ENCODE measurements at regions not wholly inside any gene's neighbourhood (a gene's known extent, or its start where the extent isn't known, plus 50 kb on each side); places are given as distances from the start of the nearest gene placed in this dataset.

DNA sequence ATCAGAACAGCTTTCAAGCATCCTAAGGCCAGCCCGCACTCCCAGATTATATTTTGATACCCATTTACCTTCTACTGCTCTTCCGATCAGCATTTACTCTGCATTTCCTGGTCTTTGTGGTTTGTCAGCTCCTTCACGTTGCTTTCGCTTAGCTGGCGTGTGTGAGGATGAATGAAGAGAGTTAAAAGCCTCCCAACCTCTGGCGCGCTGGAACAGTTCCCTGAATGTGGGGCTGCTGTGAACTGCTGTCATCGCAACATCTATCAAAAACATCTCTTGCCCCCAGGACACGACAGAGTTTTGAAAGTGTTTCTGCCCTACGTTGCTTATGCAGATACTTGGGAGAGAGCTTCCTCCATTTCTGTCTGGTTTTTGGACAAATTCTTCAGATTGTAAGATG is 129.2 kb downstream of the KCNA5 start:
- TF ChIP-seq, protein P1, sequence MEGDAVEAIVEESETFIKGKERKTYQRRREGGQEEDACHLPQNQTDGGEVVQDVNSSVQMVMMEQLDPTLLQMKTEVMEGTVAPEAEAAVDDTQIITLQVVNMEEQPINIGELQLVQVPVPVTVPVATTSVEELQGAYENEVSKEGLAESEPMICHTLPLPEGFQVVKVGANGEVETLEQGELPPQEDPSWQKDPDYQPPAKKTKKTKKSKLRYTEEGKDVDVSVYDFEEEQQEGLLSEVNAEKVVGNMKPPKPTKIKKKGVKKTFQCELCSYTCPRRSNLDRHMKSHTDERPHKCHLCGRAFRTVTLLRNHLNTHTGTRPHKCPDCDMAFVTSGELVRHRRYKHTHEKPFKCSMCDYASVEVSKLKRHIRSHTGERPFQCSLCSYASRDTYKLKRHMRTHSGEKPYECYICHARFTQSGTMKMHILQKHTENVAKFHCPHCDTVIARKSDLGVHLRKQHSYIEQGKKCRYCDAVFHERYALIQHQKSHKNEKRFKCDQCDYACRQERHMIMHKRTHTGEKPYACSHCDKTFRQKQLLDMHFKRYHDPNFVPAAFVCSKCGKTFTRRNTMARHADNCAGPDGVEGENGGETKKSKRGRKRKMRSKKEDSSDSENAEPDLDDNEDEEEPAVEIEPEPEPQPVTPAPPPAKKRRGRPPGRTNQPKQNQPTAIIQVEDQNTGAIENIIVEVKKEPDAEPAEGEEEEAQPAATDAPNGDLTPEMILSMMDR (IDR thresholded peaks at IDR 0.05), result no peak
- no peak for TF ChIP-seq POLR2A (IDR thresholded peaks at IDR 0.05)

All from adrenal gland (tissue), 5 donors.